ENCODE measurements at regions not wholly inside any gene's neighbourhood (a gene's known extent, or its start where the extent isn't known, plus 50 kb on each side); places are given as distances from the start of the nearest gene placed in this dataset.
"Not testable (repeated sequence)": the region's sequence is repeated elsewhere in the genome, so short reads cannot be mapped to it uniquely, and the experiment has no call there.

- H3K9ac ChIP-seq (ENCODE audit: low read depth, low read length); intact Hi-C loops (cut with micrococcal nuclease); H3K4me1 ChIP-seq (ENCODE audit: control insufficient read depth, insufficient read depth, low read length); H4K91ac ChIP-seq (ENCODE audit: insufficient read depth, low read depth, low read length); in situ Hi-C loops (cut with MboI; ENCODE audit: low sequenced_read_pairs); H3K79me1 ChIP-seq (ENCODE audit: low read depth in 1 of 2, low read length in 2 of 2); H2BK120ac ChIP-seq (ENCODE audit: low read depth, low read length); H3K14ac ChIP-seq (replicated peaks; ENCODE audit: low read depth, low read length); H3K27me3 ChIP-seq (ENCODE audit: control insufficient read depth, insufficient read depth, low read length); H4K8ac ChIP-seq (ENCODE audit: low read depth in 2 of 2, low read length in 2 of 2); ATAC-seq (ENCODE audit: low read depth); H3K4me3 ChIP-seq (ENCODE audit: insufficient read depth, low read depth, low read length); H2AFZ ChIP-seq (replicated peaks; ENCODE audit: low read length, poor library complexity); dilution Hi-C loops (cut with HindIII; ENCODE audit: low sequenced_read_pairs, unreplicated experiment); H4K5ac ChIP-seq (ENCODE audit: low read depth, low read length); H3K9me3 ChIP-seq (ENCODE audit: control insufficient read depth, insufficient read depth, low read length); H3K18ac ChIP-seq (ENCODE audit: low read depth, low read length); CTCF ChIA-PET; H2AK9ac ChIP-seq (replicated peaks; ENCODE audit: low read depth, low read length, poor library complexity); DNase-seq; H3K23ac ChIP-seq (ENCODE audit: low read depth, low read length); H3K4me2 ChIP-seq (ENCODE audit: low read depth, low read length); BruUV-seq (replicated peaks); H2AK5ac ChIP-seq (ENCODE audit: low read depth, low read length); H3K36me3 ChIP-seq (ENCODE audit: control insufficient read depth, insufficient read depth, low read length); H3K56ac ChIP-seq (ENCODE audit: extremely low read depth, insufficient read depth, low read length); H3K4ac ChIP-seq (ENCODE audit: low read depth, low read length); H2BK20ac ChIP-seq (ENCODE audit: low read depth, low read length); POLR2A ChIA-PET (ENCODE audit: unreplicated experiment); H2BK5ac ChIP-seq (ENCODE audit: low read depth, low read length, poor library complexity, severe bottlenecking); H3K9me1 ChIP-seq (ENCODE audit: insufficient read depth, low read length); H2BK15ac ChIP-seq (ENCODE audit: low read depth, low read length); H4K20me1 ChIP-seq (ENCODE audit: insufficient read depth, low read length); H3K27ac ChIP-seq (ENCODE audit: insufficient read depth, low read length): not testable (repeated sequence)
- TF ChIP-seq MAFK (IDR thresholded peaks at IDR 0.05; ENCODE audit: low read depth, low read length), result peak; percentile 76
- WGBS, 2 experiments (ENCODE audit: extremely low coverage in 2 of 2, insufficient read length in 1 of 2), result no CpG with 5 or more reads among the region's 3 CpGs
Measured at GRCh38 chr20:30956649-30957048, 300.8 kb upstream of the DEFB115 start.

GRCh38 chr20:30959208-30959607 lies 298.3 kb upstream of the DEFB115 start:
- H3K4ac ChIP-seq (ENCODE audit: low read depth, low read length); H3K4me2 ChIP-seq (ENCODE audit: low read depth, low read length); H3K27me3 ChIP-seq (ENCODE audit: control insufficient read depth, insufficient read depth, low read length); H3K14ac ChIP-seq (replicated peaks; ENCODE audit: low read depth, low read length); H3K4me1 ChIP-seq (ENCODE audit: control insufficient read depth, insufficient read depth, low read length); H4K8ac ChIP-seq (ENCODE audit: low read depth in 2 of 2, low read length in 2 of 2); H3K4me3 ChIP-seq (ENCODE audit: insufficient read depth, low read depth, low read length); CTCF ChIA-PET; H2AFZ ChIP-seq (replicated peaks; ENCODE audit: low read length, poor library complexity); H3K9me3 ChIP-seq (ENCODE audit: control insufficient read depth, insufficient read depth, low read length); intact Hi-C loops (cut with micrococcal nuclease); H2AK5ac ChIP-seq (ENCODE audit: low read depth, low read length); H3K56ac ChIP-seq (ENCODE audit: extremely low read depth, insufficient read depth, low read length); H2BK5ac ChIP-seq (ENCODE audit: low read depth, low read length, poor library complexity, severe bottlenecking); DNase-seq; BruUV-seq (replicated peaks); H3K9me1 ChIP-seq (ENCODE audit: insufficient read depth, low read length); ATAC-seq (ENCODE audit: low read depth); H4K20me1 ChIP-seq (ENCODE audit: insufficient read depth, low read length); in situ Hi-C loops (cut with MboI; ENCODE audit: low sequenced_read_pairs); H4K91ac ChIP-seq (ENCODE audit: insufficient read depth, low read depth, low read length); H3K36me3 ChIP-seq (ENCODE audit: control insufficient read depth, insufficient read depth, low read length); H3K27ac ChIP-seq (ENCODE audit: insufficient read depth, low read length); POLR2A ChIA-PET (ENCODE audit: unreplicated experiment); H4K5ac ChIP-seq (ENCODE audit: low read depth, low read length); H2BK120ac ChIP-seq (ENCODE audit: low read depth, low read length); H3K9ac ChIP-seq (ENCODE audit: low read depth, low read length); H2BK15ac ChIP-seq (ENCODE audit: low read depth, low read length); H3K79me1 ChIP-seq (ENCODE audit: low read depth in 1 of 2, low read length in 2 of 2); H3K18ac ChIP-seq (ENCODE audit: low read depth, low read length); H2BK20ac ChIP-seq (ENCODE audit: low read depth, low read length); dilution Hi-C loops (cut with HindIII; ENCODE audit: low sequenced_read_pairs, unreplicated experiment); H3K23ac ChIP-seq (ENCODE audit: low read depth, low read length); H2AK9ac ChIP-seq (replicated peaks; ENCODE audit: low read depth, low read length, poor library complexity): not testable (repeated sequence)

Measured in IMR-90 (cell line).